Type B pancreatic cell (in vitro differentiated cells): ENCODE measurements at regions not wholly inside any gene's neighbourhood (a gene's known extent, or its start where the extent isn't known, plus 50 kb on each side); places are given as distances from the start of the nearest gene placed in this dataset.

ENCODE experiments used
- DNase-seq: peaks from one replicate; pipeline ENCODE4 v3.0.0; 2021; ENCODE audit warnings: mixed read lengths; ENCODE audit not compliant: unreplicated experiment; ENCODE audit errors: extremely low spot score
- H3K27ac Mint-ChIP-seq: 2 replicates; pipeline ENCODE4 v1.8.0; 2021; ENCODE audit warnings: mild to moderate bottlenecking, mixed read lengths
- H3K27me3 Mint-ChIP-seq: 2 replicates; pipeline ENCODE4 v1.8.0; 2021; ENCODE audit warnings: mixed read lengths
- H3K36me3 Mint-ChIP-seq: 2 replicates; pipeline ENCODE4 v1.8.0; 2021; ENCODE audit warnings: mixed read lengths
- H3K4me1 Mint-ChIP-seq: one replicate; pipeline ENCODE4 v1.8.0; 2021; ENCODE audit warnings: mixed read lengths; ENCODE audit not compliant: unreplicated experiment
- H3K4me3 Mint-ChIP-seq: 2 replicates; pipeline ENCODE4 v1.8.0; 2021; ENCODE audit warnings: mild to moderate bottlenecking, mixed read lengths
- H3K9me3 Mint-ChIP-seq: 2 replicates; pipeline ENCODE4 v1.8.0; 2021; ENCODE audit warnings: mixed read lengths
- CTCF ChIP-seq: fragments of 200-600 bp; sonication (generic); conservative IDR thresholded peaks from 2 replicates; pipeline ENCODE4 v1.5.0; 2021; ENCODE audit warnings: antibody characterized with exemption, mild to moderate bottlenecking

DNA sequence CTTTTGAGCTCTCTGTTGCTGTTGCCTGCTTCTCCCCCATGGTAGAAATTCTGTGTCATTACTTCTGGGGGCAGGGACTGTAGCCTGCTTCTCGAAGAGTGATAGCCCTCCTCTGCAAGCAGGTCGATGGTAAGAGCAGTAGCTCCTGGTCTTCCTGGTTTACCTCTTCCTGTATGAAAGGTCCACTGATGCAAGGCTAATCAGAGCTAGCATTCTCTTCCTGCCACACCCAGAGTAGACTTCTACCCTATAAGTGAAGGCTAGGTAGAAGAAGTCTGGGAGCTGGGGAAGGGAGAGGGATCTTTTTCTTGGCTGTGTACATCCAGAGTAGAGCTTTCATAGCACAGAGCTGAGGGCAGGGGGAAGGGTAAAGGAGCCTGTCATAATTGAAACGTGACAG is 357.0 kb downstream of the SQOR start:
- H3K9me3 Mint-ChIP-seq: peaks cover 6% of the 10 kb centered on the region
- TF ChIP-seq CTCF: no peak

DNA sequence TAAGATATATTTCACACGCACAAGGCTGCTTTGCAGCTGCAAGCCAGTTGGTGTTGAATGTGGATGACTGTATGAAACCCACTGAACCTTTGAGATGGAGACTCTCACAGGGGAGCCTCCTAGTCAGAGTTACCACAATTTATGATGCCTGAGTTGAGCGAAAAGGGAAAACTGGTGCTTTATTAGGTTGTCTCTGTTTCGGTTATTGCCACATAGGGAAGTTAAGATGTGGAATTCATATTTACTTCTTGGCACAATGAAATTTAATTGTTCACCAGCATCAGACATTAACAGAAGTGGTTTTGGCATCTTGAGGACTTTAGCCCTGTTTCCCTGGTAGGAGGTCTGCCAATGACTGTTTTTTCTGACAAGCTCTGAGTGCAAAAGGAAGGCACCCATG is 358.2 kb downstream of the SQOR start:
- H3K4me3 Mint-ChIP-seq: no peak overlapping the region
- H3K27ac Mint-ChIP-seq: no peak overlapping the region
- no peak for TF ChIP-seq CTCF
- no peak for DNase-seq
- H3K36me3 Mint-ChIP-seq: no peaks in the 10 kb centered on the region
- no peaks in the 10 kb centered on the region for H3K4me1 Mint-ChIP-seq
- H3K9me3 Mint-ChIP-seq: peaks cover 6% of the 10 kb centered on the region
- H3K27me3 Mint-ChIP-seq: no peaks in the 10 kb centered on the region

More for the DNA sequence above, 357.0 kb downstream of the SQOR start:
- Mint-ChIP-seq H3K4me3 (no peak overlapping the region), H3K4me1 (no peaks in the 10 kb centered on the region), H3K27me3 (no peaks in the 10 kb centered on the region), H3K36me3 (no peaks in the 10 kb centered on the region), H3K27ac (no peak overlapping the region)
- no peak for DNase-seq

DNA sequence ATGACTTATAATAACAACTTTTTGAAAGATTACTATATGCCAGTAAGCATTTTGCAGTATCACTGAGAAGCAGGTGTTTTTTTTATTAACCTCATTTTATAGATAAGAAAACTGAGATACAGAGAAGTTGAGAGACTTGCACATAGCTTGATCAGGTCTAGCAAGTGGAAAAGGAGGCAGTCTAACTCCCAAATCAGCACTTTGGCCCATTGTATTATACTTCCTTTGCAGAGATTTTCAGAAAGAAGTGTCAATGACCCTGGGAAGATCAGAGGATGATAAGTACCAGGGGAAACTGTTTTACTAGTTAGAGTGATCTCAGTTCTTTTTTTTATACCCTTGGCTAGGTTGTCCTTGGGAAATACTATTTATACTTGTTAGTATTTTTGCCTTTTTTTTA is 358.7 kb downstream of the SQOR start:
- Mint-ChIP-seq H3K27me3 (no peaks in the 10 kb centered on the region), H3K27ac (no peak overlapping the region), H3K4me1 (no peaks in the 10 kb centered on the region), H3K36me3 (no peaks in the 10 kb centered on the region), H3K4me3 (no peak overlapping the region), H3K9me3 (peaks cover 6% of the 10 kb centered on the region)
- TF ChIP-seq CTCF: no peak
- DNase-seq: no peak

DNA sequence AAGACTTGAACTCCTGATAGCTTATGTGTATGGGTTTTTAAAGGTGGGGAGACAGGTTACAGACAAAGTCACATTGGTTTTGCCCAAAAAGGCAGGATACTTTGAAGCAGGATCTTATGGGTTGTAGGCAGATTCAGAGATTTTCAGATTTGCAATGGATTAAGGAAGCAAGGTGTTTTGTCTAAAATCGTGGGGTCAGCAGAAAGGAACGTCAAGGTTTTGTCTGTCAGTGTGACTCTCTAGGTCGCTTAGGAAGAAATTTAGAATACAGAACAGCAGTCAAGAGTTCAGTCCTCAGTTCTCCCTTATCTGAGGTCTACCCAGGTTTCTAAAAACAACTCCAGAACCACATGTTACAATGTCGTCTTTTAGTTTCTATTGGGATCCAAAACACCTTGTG is 361.0 kb downstream of the SQOR start:
- H3K27ac Mint-ChIP-seq: no peak overlapping the region
- TF ChIP-seq CTCF: no peak
- no peaks in the 10 kb centered on the region for H3K36me3 Mint-ChIP-seq
- no peaks in the 10 kb centered on the region for H3K4me1 Mint-ChIP-seq
- peaks cover 4% of the 10 kb centered on the region for H3K9me3 Mint-ChIP-seq
- no peak for DNase-seq
- H3K4me3 Mint-ChIP-seq: no peak overlapping the region
- H3K27me3 Mint-ChIP-seq: no peaks in the 10 kb centered on the region

DNA sequence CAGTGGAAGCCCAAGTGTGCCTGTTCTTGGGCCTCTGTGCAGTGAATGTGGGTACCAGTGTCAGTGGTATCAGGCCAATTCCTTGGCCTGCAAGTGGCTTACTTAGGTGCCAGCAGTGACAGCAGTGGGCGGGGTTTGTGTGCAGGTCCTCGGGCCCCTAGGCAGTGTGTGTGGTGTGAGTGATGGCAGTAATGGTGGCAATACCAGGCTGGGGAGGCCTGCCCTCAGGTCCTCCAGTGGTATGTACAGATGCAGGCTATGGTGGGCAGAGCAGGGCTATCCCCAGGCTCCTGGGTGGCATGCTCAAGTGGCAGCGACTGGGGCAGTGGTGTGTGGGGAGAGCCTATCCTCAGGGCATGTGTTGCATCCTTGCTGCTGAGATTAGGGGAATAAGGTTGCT is 379.7 kb downstream of the SQOR start:
- no peak overlapping the region for H3K4me3 Mint-ChIP-seq
- no peaks in the 10 kb centered on the region for H3K4me1 Mint-ChIP-seq
- no peaks in the 10 kb centered on the region for H3K36me3 Mint-ChIP-seq
- H3K9me3 Mint-ChIP-seq: peaks cover 11% of the 10 kb centered on the region
- TF ChIP-seq CTCF: no peak
- no peaks in the 10 kb centered on the region for H3K27me3 Mint-ChIP-seq
- no peak for DNase-seq
- no peak overlapping the region for H3K27ac Mint-ChIP-seq

GRCh38 chr15:46034755-46035154 is 399.9 kb downstream of the SQOR start:
- no peaks in the 10 kb centered on the region for H3K9me3 Mint-ChIP-seq
- no peaks in the 10 kb centered on the region for H3K27me3 Mint-ChIP-seq
- H3K4me1 Mint-ChIP-seq: no peaks in the 10 kb centered on the region
- no peaks in the 10 kb centered on the region for H3K36me3 Mint-ChIP-seq
- no peak for DNase-seq
- H3K27ac Mint-ChIP-seq: no peak overlapping the region
- H3K4me3 Mint-ChIP-seq: no peak overlapping the region
- no peak for TF ChIP-seq CTCF
